ENCODE measurements at regions not wholly inside any gene's neighbourhood (a gene's known extent, or its start where the extent isn't known, plus 50 kb on each side); places are given as distances from the start of the nearest gene placed in this dataset.

DNA sequence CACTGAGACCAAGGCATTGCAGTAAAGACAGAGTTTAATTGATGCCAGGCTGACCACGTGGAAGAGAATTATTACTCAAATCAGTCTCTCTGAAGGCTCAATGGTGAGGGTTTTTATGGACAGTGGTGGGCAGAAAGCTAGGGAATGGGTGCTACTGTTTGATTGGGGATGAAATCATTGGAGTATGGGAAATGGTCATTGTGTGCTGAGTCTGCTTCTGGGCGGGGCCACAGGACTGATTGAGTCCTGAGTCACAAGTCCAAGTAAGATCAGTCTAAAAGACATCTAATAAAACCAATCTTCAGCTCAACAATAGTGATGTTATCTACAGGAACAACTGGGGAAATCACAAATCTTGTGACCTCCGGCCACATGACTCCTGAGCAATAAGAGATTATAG, 868.4 kb downstream of the SORCS3 start:
- TF ChIP-seq NR2C2 (CRISPR knock-in tag; IDR thresholded peaks at IDR 0.05) (no peak), SP1 (CRISPR knock-in tag; conservative IDR thresholded peaks at IDR 0.05) (no peak)
- TF ChIP-seq, protein P1, sequence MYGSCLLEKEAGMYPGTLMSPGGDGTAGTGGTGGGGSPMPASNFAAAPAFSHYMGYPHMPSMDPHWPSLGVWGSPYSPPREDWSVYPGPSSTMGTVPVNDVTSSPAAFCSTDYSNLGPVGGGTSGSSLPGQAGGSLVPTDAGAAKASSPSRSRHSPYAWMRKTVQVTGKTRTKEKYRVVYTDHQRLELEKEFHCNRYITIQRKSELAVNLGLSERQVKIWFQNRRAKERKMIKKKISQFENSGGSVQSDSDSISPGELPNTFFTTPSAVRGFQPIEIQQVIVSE (CRISPR knock-in tag; IDR thresholded peaks at IDR 0.05; ENCODE audit: borderline replicate concordance) = no peak
